B cell (primary cell): ENCODE measurements at regions not wholly inside any gene's neighbourhood (a gene's known extent, or its start where the extent isn't known, plus 50 kb on each side); places are given as distances from the start of the nearest gene placed in this dataset.

Experiments
- ATAC-seq: fragments of 200-7000 bp; cut with Tn5 transposase; one replicate; pipeline ENCODE4 v1.10.0; 2021; ENCODE audit warnings: low read depth, mild to moderate bottlenecking, moderate number of reproducible peaks, moderate library complexity
- CTCF ChIA-PET: fragments of 350-600 bp; sonication (Branson Sonifier 250); formaldehyde crosslinking; loops from one replicate; lab custom pipeline; 2021; ENCODE audit warnings: antibody characterized with exemption, inconsistent platforms; lab: Charles Lee
- POLR2A ChIA-PET: fragments of 350-600 bp; sonication (Branson Sonifier 250); formaldehyde crosslinking; loops from one replicate; lab custom pipeline; 2021; ENCODE audit warnings: antibody characterized with exemption; lab: Charles Lee
- DNase-seq: peaks from one replicate; pipeline ENCODE4 v3.0.0; 2013
- H2AFZ ChIP-seq: 2 replicates; pipeline ENCODE4 v1.6.1; 2012; ENCODE audit warnings: mild to moderate bottlenecking, low read depth, low read length; ENCODE audit not compliant: insufficient read depth, poor library complexity, severe bottlenecking
- H3K27ac ChIP-seq, 2 donors: 1 replicate in 1 of 2; 2 replicates in 1 of 2; pipeline ENCODE4 v1.5.1; 2012 to 2013; ENCODE audit warnings: low read length in 2 of 2, mild to moderate bottlenecking in 2 of 2, moderate library complexity in 1 of 2
- H3K27me3 ChIP-seq, 4 experiments: fragments of 200-600 bp in 1 of 4; sonication (generic) in 1 of 4; replicated peaks in 1 of 4; 1 replicate in 2 of 4; 2 replicates in 2 of 4; pipeline versions ENCODE4 v1.6.1 to v1.7.0; 2013 to 2016; ENCODE audit warnings: low read length in 3 of 4, mild to moderate bottlenecking in 2 of 4, mixed read lengths in 1 of 4, moderate library complexity in 1 of 4; ENCODE audit not compliant: insufficient read depth in 4 of 4, control insufficient read depth in 3 of 4; ENCODE audit errors: control extremely low read depth in 1 of 4
- H3K36me3 ChIP-seq, 2 experiments: replicated peaks in 1 of 2; 1 replicate in 1 of 2; 2 replicates in 1 of 2; pipeline versions ENCODE4 v1.6.1 to v1.7.1; 2013; ENCODE audit warnings: low read length in 1 of 2; ENCODE audit not compliant: insufficient read depth in 2 of 2, control insufficient read depth in 1 of 2; ENCODE audit errors: control extremely low read depth in 1 of 2, extremely low read depth in 1 of 2
- H3K4me1 ChIP-seq, 2 donors: fragments of 200-600 bp in 1 of 2; sonication (generic) in 1 of 2; 1 replicate in 1 of 2; 2 replicates in 1 of 2; pipeline versions ENCODE4 v1.5.1 to v1.6.1; 2013 to 2017; ENCODE audit warnings: low read length in 2 of 2; ENCODE audit not compliant: control insufficient read depth in 2 of 2, insufficient read depth in 2 of 2
- H3K4me2 ChIP-seq: replicated peaks from 2 replicates; pipeline ENCODE3; 2012; ENCODE audit warnings: mild to moderate bottlenecking, low read depth, low read length; ENCODE audit not compliant: poor library complexity, severe bottlenecking
- H3K4me3 ChIP-seq, 5 experiments: fragments of 200-600 bp in 1 of 5; sonication (generic) in 1 of 5; 1 replicate in 3 of 5; 2 replicates in 2 of 5; pipeline versions ENCODE4 v1.5.1 to v1.7.0; 2011 to 2016; ENCODE audit warnings: low read length in 4 of 5, mild to moderate bottlenecking in 4 of 5, low read depth in 2 of 5, control low read depth in 1 of 5, moderate library complexity in 1 of 5; ENCODE audit not compliant: insufficient read depth in 1 of 5; ENCODE audit errors: control extremely low read depth in 1 of 5, extremely low read depth in 1 of 5
- H3K79me2 ChIP-seq: fragments of 200-600 bp; sonication (generic); one replicate; pipeline ENCODE4 v1.6.0; 2016; ENCODE audit warnings: low read length; ENCODE audit not compliant: control insufficient read depth, insufficient read depth
- H3K9ac ChIP-seq: fragments of 200-600 bp; sonication (generic); 2 replicates; pipeline ENCODE4 v1.6.1; 2017; ENCODE audit warnings: mild to moderate bottlenecking, low read length, moderate library complexity
- H3K9me3 ChIP-seq, 3 donors: one replicate each; pipeline versions ENCODE4 v1.6.1 to v1.7.1; 2013; ENCODE audit warnings: low read length in 2 of 3; ENCODE audit not compliant: control insufficient read depth in 2 of 3, insufficient read depth in 1 of 3; ENCODE audit errors: control extremely low read depth in 1 of 3
- H4K20me1 ChIP-seq: 2 replicates; pipeline ENCODE4 v1.6.0; 2012; ENCODE audit warnings: mild to moderate bottlenecking, low read length; ENCODE audit not compliant: insufficient read depth, control insufficient read depth, poor library complexity, severe bottlenecking
- H3K27ac Mint-ChIP-seq: one replicate; pipeline ENCODE4 v1.8.0; 2021; ENCODE audit warnings: mixed read lengths
- H3K27me3 Mint-ChIP-seq: one replicate; pipeline ENCODE4 v1.8.0; 2021; ENCODE audit warnings: mixed read lengths
- H3K4me1 Mint-ChIP-seq: one replicate; pipeline ENCODE4 v1.8.0; 2021; ENCODE audit warnings: mixed read lengths
- H3K4me3 Mint-ChIP-seq: one replicate; pipeline ENCODE4 v1.8.0; 2021; ENCODE audit warnings: mixed read lengths
- H3K9me3 Mint-ChIP-seq: one replicate; pipeline ENCODE4 v1.8.0; 2022; ENCODE audit warnings: mixed read lengths; ENCODE audit not compliant: insufficient read depth
- EZH2 ChIP-seq: IDR thresholded peaks from 2 replicates; pipeline ENCODE4 v1.6.1; 2012; ENCODE audit warnings: borderline replicate concordance, low read depth, mild to moderate bottlenecking, moderate library complexity, low read length; ENCODE audit not compliant: insufficient read depth, poor library complexity, severe bottlenecking
- WGBS: methylation state at CpG from one replicate; pipeline ENCODE4 v1.1.5; 2013; ENCODE audit warnings: missing lambda C conversion rate; ENCODE audit not compliant: insufficient coverage; 5-methylcytosine and 5-hydroxymethylcytosine counted together
- intact Hi-C: fragments of 100-400 bp; cut with micrococcal nuclease; formaldehyde crosslinking; loops from one replicate; pipeline ENCODE4 v1.10.0; 2022
- TF ChIP-seq, protein P1 (sequence below): fragments of 200-600 bp; IDR thresholded peaks from one replicate; pipeline ENCODE4 v1.8.0; 2022; ENCODE audit warnings: antibody characterized with exemption, mild to moderate bottlenecking

- Histone ChIP-seq H4K20me1 (no peaks in the 10 kb centered on the region), H3K9me3 (peaks cover 0 to 6% (median 2%) of the 10 kb centered on the region in 3 donors), H3K4me2 (no peak overlapping the region), H2AFZ (no peak overlapping the region), H3K4me3 (no peak overlapping the region), H3K4me1 (peaks cover 11 to 12% of the 10 kb centered on the region in 2 donors), H3K79me2 (no peaks in the 10 kb centered on the region), H3K27me3 (no peaks in the 10 kb centered on the region), H3K9ac (no peak overlapping the region), H3K27ac (no peak overlapping the region), H3K36me3 (no peaks in the 10 kb centered on the region)
- CTCF ChIA-PET: no interaction called here
- Mint-ChIP-seq H3K4me3 (no peak overlapping the region), H3K4me1 (peaks cover 14% of the 10 kb centered on the region), H3K27ac (no peak overlapping the region), H3K9me3 (peaks cover 6% of the 10 kb centered on the region), H3K27me3 (no peaks in the 10 kb centered on the region)
- ATAC-seq (no peak), DNase-seq (no peak)
- intact Hi-C loops: no loop called here
- WGBS: 94% methylated on average over 6 of the region's 9 CpGs
- POLR2A ChIA-PET: no interaction called here
- no peak for TF ChIP-seq EZH2
- TF ChIP-seq, protein P1, sequence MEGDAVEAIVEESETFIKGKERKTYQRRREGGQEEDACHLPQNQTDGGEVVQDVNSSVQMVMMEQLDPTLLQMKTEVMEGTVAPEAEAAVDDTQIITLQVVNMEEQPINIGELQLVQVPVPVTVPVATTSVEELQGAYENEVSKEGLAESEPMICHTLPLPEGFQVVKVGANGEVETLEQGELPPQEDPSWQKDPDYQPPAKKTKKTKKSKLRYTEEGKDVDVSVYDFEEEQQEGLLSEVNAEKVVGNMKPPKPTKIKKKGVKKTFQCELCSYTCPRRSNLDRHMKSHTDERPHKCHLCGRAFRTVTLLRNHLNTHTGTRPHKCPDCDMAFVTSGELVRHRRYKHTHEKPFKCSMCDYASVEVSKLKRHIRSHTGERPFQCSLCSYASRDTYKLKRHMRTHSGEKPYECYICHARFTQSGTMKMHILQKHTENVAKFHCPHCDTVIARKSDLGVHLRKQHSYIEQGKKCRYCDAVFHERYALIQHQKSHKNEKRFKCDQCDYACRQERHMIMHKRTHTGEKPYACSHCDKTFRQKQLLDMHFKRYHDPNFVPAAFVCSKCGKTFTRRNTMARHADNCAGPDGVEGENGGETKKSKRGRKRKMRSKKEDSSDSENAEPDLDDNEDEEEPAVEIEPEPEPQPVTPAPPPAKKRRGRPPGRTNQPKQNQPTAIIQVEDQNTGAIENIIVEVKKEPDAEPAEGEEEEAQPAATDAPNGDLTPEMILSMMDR: no peak
Observed at GRCh38 chr15:87763837-87764236, 492.7 kb downstream of the NTRK3 start.

DNA sequence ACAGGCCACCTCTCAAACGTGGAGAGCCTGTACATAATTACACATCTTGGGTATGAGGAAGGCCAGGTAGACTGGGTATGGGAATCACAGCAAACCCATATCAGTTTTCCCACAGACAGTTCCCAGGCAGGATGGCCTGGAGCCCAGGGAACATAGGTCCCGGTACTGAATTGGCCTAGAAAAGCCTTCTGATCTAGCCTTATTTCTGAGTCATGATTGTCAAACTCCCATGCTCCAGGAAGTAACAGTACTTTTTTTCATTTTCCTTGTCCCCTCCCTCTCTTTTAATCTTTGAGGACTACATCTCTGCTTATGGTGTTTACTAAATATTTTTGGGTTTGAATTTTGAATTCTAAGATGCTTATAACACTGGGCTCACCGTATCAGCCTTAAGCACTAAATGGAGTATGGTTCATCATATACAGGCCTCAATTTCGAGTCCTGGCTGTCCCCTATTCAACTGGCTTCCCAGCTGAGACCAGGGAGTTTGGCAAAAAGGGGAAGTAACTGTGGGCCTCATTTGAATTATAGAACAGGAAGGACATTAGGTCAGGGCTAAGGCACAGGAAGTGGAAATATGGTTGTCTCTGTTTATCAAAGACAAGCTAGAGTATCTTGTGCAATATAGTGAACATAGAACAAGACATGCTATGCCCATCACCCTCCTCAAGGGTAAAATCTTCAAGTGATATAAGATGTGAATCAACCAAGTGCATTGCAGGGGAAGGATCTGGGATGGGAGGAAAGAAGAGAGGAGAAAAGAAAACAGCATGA, 494.6 kb downstream of the NTRK3 start:
- Histone ChIP-seq H2AFZ (peak overlapping the region; percentile 54), H3K9ac (no peak overlapping the region), H3K9me3 (peaks cover 0 to 2% (median 2%) of the 10 kb centered on the region in 3 donors), H3K4me1 (peaks cover 11 to 12% of the 10 kb centered on the region in 2 donors), H4K20me1 (no peaks in the 10 kb centered on the region), H3K4me3 (no peak overlapping the region), H3K27me3 (no peaks in the 10 kb centered on the region), H3K4me2 (peak overlapping the region; percentile 29), H3K36me3 (no peaks in the 10 kb centered on the region), H3K79me2 (no peaks in the 10 kb centered on the region), H3K27ac (no peak overlapping the region)
- TF ChIP-seq, protein P1: no peak
- TF ChIP-seq EZH2: no peak
- POLR2A ChIA-PET: no interaction called here
- Mint-ChIP-seq H3K4me1 (peaks cover 14% of the 10 kb centered on the region), H3K9me3 (peaks cover 8% of the 10 kb centered on the region), H3K27ac (no peak overlapping the region), H3K27me3 (no peaks in the 10 kb centered on the region), H3K4me3 (peak overlapping the region; percentile 7)
- 23% methylated on average over 2 of the region's 4 CpGs for WGBS
- CTCF ChIA-PET: no interaction called here
- ATAC-seq (no peak), DNase-seq (peak; percentile 8)
- intact Hi-C loops: no loop called here
